Astrocyte of the cerebellum (primary cell): ENCODE measurements at regions not wholly inside any gene's neighbourhood (a gene's known extent, or its start where the extent isn't known, plus 50 kb on each side); places are given as distances from the start of the nearest gene placed in this dataset.
A peak's percentile ranks its signal among the peaks of the same experiment; 100 is the strongest.

Experiments used
- DNase-seq: peaks from one replicate; pipeline ENCODE4 v3.0.0-alpha.2; 2011; ENCODE audit warnings: low read depth
- H3K4me3 ChIP-seq: 2 replicates; pipeline ENCODE4 v1.5.1; 2011; ENCODE audit warnings: mild to moderate bottlenecking, low read depth, low read length, moderate library complexity
- CTCF ChIP-seq: IDR thresholded peaks from 2 replicates; pipeline ENCODE4 v1.5.1; 2012; ENCODE audit warnings: low read length, low read depth, moderate library complexity, mild to moderate bottlenecking; ENCODE audit errors: missing control alignments
- in situ Hi-C: cut with HindIII; loops from 2 replicates; pipeline ENCODE4 v1.10.0; 2017; ENCODE audit warnings: low sequenced_read_pairs

- no peak overlapping the region for H3K4me3 ChIP-seq
- no peak for TF ChIP-seq CTCF
- DNase-seq = no peak
- in situ Hi-C loops = no loop called here
These were observed 92.9 kb upstream of the TNIP3 start for GRCh38 chr4:121256887-121257466.

GRCh38 chr4:121255986-121256750 is 92.0 kb upstream of the TNIP3 start:
- no peak for TF ChIP-seq CTCF
- DNase-seq = peak; percentile 90

GRCh38 chr4:121253961-121254360 is 89.8 kb upstream of the TNIP3 start:
- no peak for TF ChIP-seq CTCF
- in situ Hi-C loops = no loop called here
- H3K4me3 ChIP-seq = no peak overlapping the region
- DNase-seq = no peak

More at GRCh38 chr4:121255986-121256750, 92.0 kb upstream of the TNIP3 start:
- no peak overlapping the region for H3K4me3 ChIP-seq
- in situ Hi-C loops = no loop called here

- DNase-seq = peak; percentile 40
- in situ Hi-C loops = no loop called here
- H3K4me3 ChIP-seq = no peak overlapping the region
- peak; percentile 86 for TF ChIP-seq CTCF
These were observed 88.2 kb upstream of the TNIP3 start for GRCh38 chr4:121252224-121252806.

GRCh38 chr4:121248747-121249146 is 84.6 kb upstream of the TNIP3 start:
- DNase-seq = no peak
- in situ Hi-C loops = no loop called here

GRCh38 chr4:121246698-121247097 is 82.6 kb upstream of the TNIP3 start:
- no peak overlapping the region for H3K4me3 ChIP-seq
- in situ Hi-C loops = no loop called here
- TF ChIP-seq CTCF = no peak
- no peak for DNase-seq

More at GRCh38 chr4:121248747-121249146, 84.6 kb upstream of the TNIP3 start:
- no peak overlapping the region for H3K4me3 ChIP-seq
- no peak for TF ChIP-seq CTCF
